ENCODE measurements at regions not wholly inside any gene's neighbourhood (a gene's known extent, or its start where the extent isn't known, plus 50 kb on each side); places are given as distances from the start of the nearest gene placed in this dataset.

GRCh38 chr5:158398360-158399201, 539.6 kb upstream of the CLINT1 start:
- no peak for DNase-seq
- ATAC-seq, result no peak

- no peak for DNase-seq
- ATAC-seq, result no peak
Measured at GRCh38 chr5:158397278-158397677, 538.3 kb upstream of the CLINT1 start.

GRCh38 chr5:158394102-158394501, 535.2 kb upstream of the CLINT1 start:
- ATAC-seq (no peak), DNase-seq (no peak)

GRCh38 chr5:158393457-158393856, 534.5 kb upstream of the CLINT1 start:
- DNase-seq (no peak), ATAC-seq (no peak)

- no peak for ATAC-seq
- no peak for DNase-seq
Measured at GRCh38 chr5:158392753-158393152, 533.8 kb upstream of the CLINT1 start.

GRCh38 chr5:158390577-158390976, 531.6 kb upstream of the CLINT1 start:
- DNase-seq, result no peak
- ATAC-seq, result no peak

GRCh38 chr5:158389786-158390185, 530.8 kb upstream of the CLINT1 start:
- DNase-seq (no peak), ATAC-seq (no peak)

- DNase-seq, result no peak
- no peak for ATAC-seq
Measured at GRCh38 chr5:158388021-158388420, 529.1 kb upstream of the CLINT1 start.

GRCh38 chr5:158387499-158387898, 528.6 kb upstream of the CLINT1 start:
- no peak for ATAC-seq
- DNase-seq, result no peak

GRCh38 chr5:158385982-158386381, 527.0 kb upstream of the CLINT1 start:
- DNase-seq (no peak), ATAC-seq (no peak)

GRCh38 chr5:158384535-158385481, 525.9 kb upstream of the CLINT1 start:
- DNase-seq (no peak), ATAC-seq (no peak)

GRCh38 chr5:158383486-158383885, 524.5 kb upstream of the CLINT1 start:
- ATAC-seq (no peak), DNase-seq (no peak)

- ATAC-seq, result peak; percentile 94
- peak; percentile 51 for DNase-seq
Measured at GRCh38 chr5:158382473-158382872, 523.5 kb upstream of the CLINT1 start.

- DNase-seq (no peak), ATAC-seq (no peak)
Measured at GRCh38 chr5:158381614-158382160, 522.7 kb upstream of the CLINT1 start.

- no peak for DNase-seq
- no peak for ATAC-seq
Measured at GRCh38 chr5:158380661-158381060, 521.7 kb upstream of the CLINT1 start.

- DNase-seq, result no peak
- no peak for ATAC-seq
Measured at GRCh38 chr5:158378931-158379330, 520.0 kb upstream of the CLINT1 start.

GRCh38 chr5:158376679-158377078, 517.7 kb upstream of the CLINT1 start:
- DNase-seq (no peak), ATAC-seq (no peak)

- no peak for ATAC-seq
- DNase-seq, result no peak
Measured at GRCh38 chr5:158375531-158375930, 516.6 kb upstream of the CLINT1 start.

- ATAC-seq (no peak), DNase-seq (no peak)
Measured at GRCh38 chr5:158373608-158374395, 514.9 kb upstream of the CLINT1 start.

GRCh38 chr5:158369241-158369640, 510.3 kb upstream of the CLINT1 start:
- ATAC-seq (no peak), DNase-seq (no peak)

- no peak for ATAC-seq
- DNase-seq, result no peak
Measured at GRCh38 chr5:158368686-158369085, 509.7 kb upstream of the CLINT1 start.

- DNase-seq (no peak), ATAC-seq (no peak)
Measured at GRCh38 chr5:158364367-158364766, 505.4 kb upstream of the CLINT1 start.

All from stimulated activated naive CD8-positive, alpha-beta T cell treated with anti-CD3 and anti-CD28 coated beads, Interleukin-15, Interleukin-2, amounts not matched to agents 100 U/mL and 50 U/mL, for 24 hours (primary cell).